Duodenal mucosa (tissue), 2 donors: ENCODE measurements at regions not wholly inside any gene's neighbourhood (a gene's known extent, or its start where the extent isn't known, plus 50 kb on each side); places are given as distances from the start of the nearest gene placed in this dataset.
"Not testable (repeated sequence)": the region's sequence is repeated elsewhere in the genome, so short reads cannot be mapped to it uniquely, and the experiment has no call there.

Experiments used
- H3K27ac ChIP-seq: one replicate; pipeline ENCODE4 v1.7.0; 2013; ENCODE audit warnings: low read depth, low read length
- H3K27me3 ChIP-seq, 2 donors: one replicate each; pipeline ENCODE4 v1.7.0; 2013; ENCODE audit warnings: low read length in 2 of 2, control low read depth in 1 of 2; ENCODE audit not compliant: insufficient read depth in 2 of 2, control insufficient read depth in 1 of 2
- H3K36me3 ChIP-seq, 2 donors: one replicate each; pipeline ENCODE4 v1.7.0; 2013; ENCODE audit warnings: low read length in 2 of 2, control low read depth in 1 of 2; ENCODE audit not compliant: insufficient read depth in 2 of 2, control insufficient read depth in 1 of 2
- H3K4me1 ChIP-seq, 2 donors: one replicate each; pipeline ENCODE4 v1.7.0; 2013; ENCODE audit warnings: low read length in 2 of 2, control low read depth in 1 of 2; ENCODE audit not compliant: insufficient read depth in 2 of 2, control insufficient read depth in 1 of 2
- H3K4me3 ChIP-seq, 2 donors: one replicate each; pipeline ENCODE4 v1.7.0; 2013; ENCODE audit warnings: low read length in 2 of 2, low read depth in 1 of 2
- H3K9ac ChIP-seq, 2 donors: one replicate each; pipeline ENCODE4 v1.7.0; 2013; ENCODE audit warnings: low read length in 2 of 2, low read depth in 1 of 2
- H3K9me3 ChIP-seq, 2 donors: one replicate each; pipeline ENCODE4 v1.7.0; 2013; ENCODE audit warnings: low read length in 2 of 2, control low read depth in 1 of 2; ENCODE audit not compliant: control insufficient read depth in 1 of 2

GRCh38 chr7:73244782-73245311 is 63.8 kb downstream of the NSUN5 start:
- H3K4me3 ChIP-seq, H3K4me1 ChIP-seq, H3K27ac ChIP-seq, H3K36me3 ChIP-seq, H3K9me3 ChIP-seq, H3K27me3 ChIP-seq, H3K9ac ChIP-seq: not testable (repeated sequence)

GRCh38 chr7:73234994-73235717 is 73.5 kb downstream of the NSUN5 start:
- H3K4me3 ChIP-seq, result peak overlapping the region in 1 of 2 donors; percentile 40

GRCh38 chr7:73225745-73226144 is 82.9 kb downstream of the NSUN5 start:
- H3K36me3 ChIP-seq, H3K9ac ChIP-seq, H3K4me3 ChIP-seq, H3K9me3 ChIP-seq, H3K27ac ChIP-seq, H3K27me3 ChIP-seq, H3K4me1 ChIP-seq: not testable (repeated sequence)

More at GRCh38 chr7:73234994-73235717, 73.5 kb downstream of the NSUN5 start:
- not testable (repeated sequence) for H3K27ac ChIP-seq, H3K9me3 ChIP-seq, H3K36me3 ChIP-seq, H3K27me3 ChIP-seq, H3K4me1 ChIP-seq, H3K9ac ChIP-seq

GRCh38 chr7:73221724-73222123 is 86.9 kb downstream of the NSUN5 start:
- H3K27me3 ChIP-seq, H3K4me3 ChIP-seq, H3K4me1 ChIP-seq, H3K9ac ChIP-seq, H3K36me3 ChIP-seq, H3K9me3 ChIP-seq, H3K27ac ChIP-seq: not testable (repeated sequence)

GRCh38 chr7:73220766-73221370 is 87.8 kb downstream of the NSUN5 start:
- not testable (repeated sequence) for H3K27ac ChIP-seq, H3K4me3 ChIP-seq, H3K36me3 ChIP-seq, H3K27me3 ChIP-seq, H3K9ac ChIP-seq, H3K4me1 ChIP-seq, H3K9me3 ChIP-seq

- H3K36me3 ChIP-seq, H3K4me1 ChIP-seq, H3K4me3 ChIP-seq, H3K9ac ChIP-seq, H3K27me3 ChIP-seq, H3K9me3 ChIP-seq, H3K27ac ChIP-seq: not testable (repeated sequence)
Observed at GRCh38 chr7:73220357-73220756, 88.3 kb downstream of the NSUN5 start.

GRCh38 chr7:73218802-73219201 is 89.8 kb downstream of the NSUN5 start:
- H3K4me1 ChIP-seq, H3K9me3 ChIP-seq, H3K36me3 ChIP-seq, H3K27ac ChIP-seq, H3K4me3 ChIP-seq, H3K27me3 ChIP-seq, H3K9ac ChIP-seq: not testable (repeated sequence)

GRCh38 chr7:73216046-73216675 is 92.5 kb downstream of the NSUN5 start:
- not testable (repeated sequence) for H3K9ac ChIP-seq, H3K9me3 ChIP-seq, H3K4me3 ChIP-seq, H3K36me3 ChIP-seq, H3K27ac ChIP-seq, H3K27me3 ChIP-seq, H3K4me1 ChIP-seq

GRCh38 chr7:73215232-73215631 is 93.4 kb downstream of the NSUN5 start:
- H3K4me3 ChIP-seq, H3K9me3 ChIP-seq, H3K27ac ChIP-seq, H3K27me3 ChIP-seq, H3K4me1 ChIP-seq, H3K36me3 ChIP-seq, H3K9ac ChIP-seq: not testable (repeated sequence)

- H3K4me1 ChIP-seq, H3K36me3 ChIP-seq, H3K9ac ChIP-seq, H3K4me3 ChIP-seq, H3K27ac ChIP-seq, H3K27me3 ChIP-seq, H3K9me3 ChIP-seq: not testable (repeated sequence)
Observed at GRCh38 chr7:73214471-73214870, 94.2 kb downstream of the NSUN5 start.
